ENCODE measurements at regions not wholly inside any gene's neighbourhood (a gene's known extent, or its start where the extent isn't known, plus 50 kb on each side); places are given as distances from the start of the nearest gene placed in this dataset.

- no peak for TF ChIP-seq ESRRG (CRISPR knock-in tag; IDR thresholded peaks at IDR 0.05)
- TF ChIP-seq, protein P1, sequence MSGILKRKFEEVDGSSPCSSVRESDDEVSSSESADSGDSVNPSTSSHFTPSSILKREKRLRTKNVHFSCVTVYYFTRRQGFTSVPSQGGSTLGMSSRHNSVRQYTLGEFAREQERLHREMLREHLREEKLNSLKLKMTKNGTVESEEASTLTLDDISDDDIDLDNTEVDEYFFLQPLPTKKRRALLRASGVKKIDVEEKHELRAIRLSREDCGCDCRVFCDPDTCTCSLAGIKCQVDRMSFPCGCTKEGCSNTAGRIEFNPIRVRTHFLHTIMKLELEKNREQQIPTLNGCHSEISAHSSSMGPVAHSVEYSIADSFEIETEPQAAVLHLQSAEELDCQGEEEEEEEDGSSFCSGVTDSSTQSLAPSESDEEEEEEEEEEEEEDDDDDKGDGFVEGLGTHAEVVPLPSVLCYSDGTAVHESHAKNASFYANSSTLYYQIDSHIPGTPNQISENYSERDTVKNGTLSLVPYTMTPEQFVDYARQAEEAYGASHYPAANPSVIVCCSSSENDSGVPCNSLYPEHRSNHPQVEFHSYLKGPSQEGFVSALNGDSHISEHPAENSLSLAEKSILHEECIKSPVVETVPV (CRISPR knock-in tag; IDR thresholded peaks at IDR 0.05), result no peak
- no peak for TF ChIP-seq ISL1 (CRISPR knock-in tag; IDR thresholded peaks at IDR 0.05)
- ATAC-seq, result no peak
These were observed 72.5 kb downstream of the RRAGC start for GRCh38 chr1:38787041-38787440.

GRCh38 chr1:38786040-38786436 is 73.5 kb downstream of the RRAGC start:
- ATAC-seq, result no peak
- TF ChIP-seq ZNF70 (CRISPR knock-in tag; IDR thresholded peaks at IDR 0.05) (no peak), ISL1 (CRISPR knock-in tag; IDR thresholded peaks at IDR 0.05) (no peak), RARB (CRISPR knock-in tag; IDR thresholded peaks at IDR 0.05) (no peak), ZNF565 (CRISPR knock-in tag; conservative IDR thresholded peaks at IDR 0.05; ENCODE audit: low read depth) (no peak), ZC3H10 (CRISPR knock-in tag; IDR thresholded peaks at IDR 0.05) (no peak), TCF4 (CRISPR knock-in tag; IDR thresholded peaks at IDR 0.05; ENCODE audit: borderline replicate concordance) (no peak), ARNTL (CRISPR knock-in tag; IDR thresholded peaks at IDR 0.05; ENCODE audit: borderline replicate concordance, low read depth) (no peak), OSR1 (CRISPR knock-in tag; IDR thresholded peaks at IDR 0.05) (no peak), CSDC2 (CRISPR knock-in tag; IDR thresholded peaks at IDR 0.05) (no peak), POU6F1 (CRISPR knock-in tag; IDR thresholded peaks at IDR 0.05; ENCODE audit: borderline replicate concordance, low read depth) (no peak), SNAI2 (CRISPR knock-in tag; IDR thresholded peaks at IDR 0.05) (no peak), ZFP3 (CRISPR knock-in tag; IDR thresholded peaks at IDR 0.05) (no peak)
- TF ChIP-seq, protein P2, sequence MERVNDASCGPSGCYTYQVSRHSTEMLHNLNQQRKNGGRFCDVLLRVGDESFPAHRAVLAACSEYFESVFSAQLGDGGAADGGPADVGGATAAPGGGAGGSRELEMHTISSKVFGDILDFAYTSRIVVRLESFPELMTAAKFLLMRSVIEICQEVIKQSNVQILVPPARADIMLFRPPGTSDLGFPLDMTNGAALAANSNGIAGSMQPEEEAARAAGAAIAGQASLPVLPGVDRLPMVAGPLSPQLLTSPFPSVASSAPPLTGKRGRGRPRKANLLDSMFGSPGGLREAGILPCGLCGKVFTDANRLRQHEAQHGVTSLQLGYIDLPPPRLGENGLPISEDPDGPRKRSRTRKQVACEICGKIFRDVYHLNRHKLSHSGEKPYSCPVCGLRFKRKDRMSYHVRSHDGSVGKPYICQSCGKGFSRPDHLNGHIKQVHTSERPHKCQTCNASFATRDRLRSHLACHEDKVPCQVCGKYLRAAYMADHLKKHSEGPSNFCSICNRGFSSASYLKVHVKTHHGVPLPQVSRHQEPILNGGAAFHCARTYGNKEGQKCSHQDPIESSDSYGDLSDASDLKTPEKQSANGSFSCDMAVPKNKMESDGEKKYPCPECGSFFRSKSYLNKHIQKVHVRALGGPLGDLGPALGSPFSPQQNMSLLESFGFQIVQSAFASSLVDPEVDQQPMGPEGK (CRISPR knock-in tag; IDR thresholded peaks at IDR 0.05; ENCODE audit: borderline replicate concordance), result no peak
- TF ChIP-seq, protein P3, sequence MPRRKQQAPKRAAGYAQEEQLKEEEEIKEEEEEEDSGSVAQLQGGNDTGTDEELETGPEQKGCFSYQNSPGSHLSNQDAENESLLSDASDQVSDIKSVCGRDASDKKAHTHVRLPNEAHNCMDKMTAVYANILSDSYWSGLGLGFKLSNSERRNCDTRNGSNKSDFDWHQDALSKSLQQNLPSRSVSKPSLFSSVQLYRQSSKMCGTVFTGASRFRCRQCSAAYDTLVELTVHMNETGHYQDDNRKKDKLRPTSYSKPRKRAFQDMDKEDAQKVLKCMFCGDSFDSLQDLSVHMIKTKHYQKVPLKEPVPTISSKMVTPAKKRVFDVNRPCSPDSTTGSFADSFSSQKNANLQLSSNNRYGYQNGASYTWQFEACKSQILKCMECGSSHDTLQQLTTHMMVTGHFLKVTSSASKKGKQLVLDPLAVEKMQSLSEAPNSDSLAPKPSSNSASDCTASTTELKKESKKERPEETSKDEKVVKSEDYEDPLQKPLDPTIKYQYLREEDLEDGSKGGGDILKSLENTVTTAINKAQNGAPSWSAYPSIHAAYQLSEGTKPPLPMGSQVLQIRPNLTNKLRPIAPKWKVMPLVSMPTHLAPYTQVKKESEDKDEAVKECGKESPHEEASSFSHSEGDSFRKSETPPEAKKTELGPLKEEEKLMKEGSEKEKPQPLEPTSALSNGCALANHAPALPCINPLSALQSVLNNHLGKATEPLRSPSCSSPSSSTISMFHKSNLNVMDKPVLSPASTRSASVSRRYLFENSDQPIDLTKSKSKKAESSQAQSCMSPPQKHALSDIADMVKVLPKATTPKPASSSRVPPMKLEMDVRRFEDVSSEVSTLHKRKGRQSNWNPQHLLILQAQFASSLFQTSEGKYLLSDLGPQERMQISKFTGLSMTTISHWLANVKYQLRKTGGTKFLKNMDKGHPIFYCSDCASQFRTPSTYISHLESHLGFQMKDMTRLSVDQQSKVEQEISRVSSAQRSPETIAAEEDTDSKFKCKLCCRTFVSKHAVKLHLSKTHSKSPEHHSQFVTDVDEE (CRISPR knock-in tag; IDR thresholded peaks at IDR 0.05), result no peak

- TF ChIP-seq ZNF70 (CRISPR knock-in tag; IDR thresholded peaks at IDR 0.05) (no peak), GLIS3 (CRISPR knock-in tag; IDR thresholded peaks at IDR 0.05) (no peak), CSDC2 (CRISPR knock-in tag; IDR thresholded peaks at IDR 0.05) (no peak), SNAI2 (CRISPR knock-in tag; IDR thresholded peaks at IDR 0.05) (no peak), PPARA (CRISPR knock-in tag; IDR thresholded peaks at IDR 0.05; ENCODE audit: borderline replicate concordance) (no peak), ZNF8 (CRISPR knock-in tag; IDR thresholded peaks at IDR 0.05) (no peak), ESRRG (CRISPR knock-in tag; IDR thresholded peaks at IDR 0.05) (no peak), ZNF565 (CRISPR knock-in tag; conservative IDR thresholded peaks at IDR 0.05; ENCODE audit: low read depth) (no peak), ZFP3 (CRISPR knock-in tag; IDR thresholded peaks at IDR 0.05) (no peak), ARNTL (CRISPR knock-in tag; IDR thresholded peaks at IDR 0.05; ENCODE audit: borderline replicate concordance, low read depth) (no peak), BACH2 (CRISPR knock-in tag; IDR thresholded peaks at IDR 0.05; ENCODE audit: borderline replicate concordance) (no peak)
- TF ChIP-seq, protein P4, sequence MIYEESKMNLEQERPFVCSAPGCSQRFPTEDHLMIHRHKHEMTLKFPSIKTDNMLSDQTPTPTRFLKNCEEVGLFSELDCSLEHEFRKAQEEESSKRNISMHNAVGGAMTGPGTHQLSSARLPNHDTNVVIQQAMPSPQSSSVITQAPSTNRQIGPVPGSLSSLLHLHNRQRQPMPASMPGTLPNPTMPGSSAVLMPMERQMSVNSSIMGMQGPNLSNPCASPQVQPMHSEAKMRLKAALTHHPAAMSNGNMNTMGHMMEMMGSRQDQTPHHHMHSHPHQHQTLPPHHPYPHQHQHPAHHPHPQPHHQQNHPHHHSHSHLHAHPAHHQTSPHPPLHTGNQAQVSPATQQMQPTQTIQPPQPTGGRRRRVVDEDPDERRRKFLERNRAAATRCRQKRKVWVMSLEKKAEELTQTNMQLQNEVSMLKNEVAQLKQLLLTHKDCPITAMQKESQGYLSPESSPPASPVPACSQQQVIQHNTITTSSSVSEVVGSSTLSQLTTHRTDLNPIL (CRISPR knock-in tag; IDR thresholded peaks at IDR 0.05; ENCODE audit: low read depth), result no peak
- TF ChIP-seq, protein P1 (CRISPR knock-in tag; IDR thresholded peaks at IDR 0.05), result no peak
- no peak for ATAC-seq
These were observed 74.1 kb downstream of the RRAGC start for GRCh38 chr1:38785285-38786039.

Data from SK-N-SH treated with all-trans-retinoic acid at 6 μM for 48 hours (cell line).